Erythroblast (primary cell): ENCODE measurements at regions not wholly inside any gene's neighbourhood (a gene's known extent, or its start where the extent isn't known, plus 50 kb on each side); places are given as distances from the start of the nearest gene placed in this dataset.

Source experiments
- GATA1 ChIP-seq: IDR thresholded peaks from 2 replicates; pipeline ENCODE4 v1.6.1; 2011; ENCODE audit warnings: low read depth, mild to moderate bottlenecking, control low read depth, low read length, moderate library complexity
- POLR2A ChIP-seq: IDR thresholded peaks from 2 replicates; pipeline ENCODE4 v1.6.1; 2011; ENCODE audit warnings: mild to moderate bottlenecking, low read length

DNA sequence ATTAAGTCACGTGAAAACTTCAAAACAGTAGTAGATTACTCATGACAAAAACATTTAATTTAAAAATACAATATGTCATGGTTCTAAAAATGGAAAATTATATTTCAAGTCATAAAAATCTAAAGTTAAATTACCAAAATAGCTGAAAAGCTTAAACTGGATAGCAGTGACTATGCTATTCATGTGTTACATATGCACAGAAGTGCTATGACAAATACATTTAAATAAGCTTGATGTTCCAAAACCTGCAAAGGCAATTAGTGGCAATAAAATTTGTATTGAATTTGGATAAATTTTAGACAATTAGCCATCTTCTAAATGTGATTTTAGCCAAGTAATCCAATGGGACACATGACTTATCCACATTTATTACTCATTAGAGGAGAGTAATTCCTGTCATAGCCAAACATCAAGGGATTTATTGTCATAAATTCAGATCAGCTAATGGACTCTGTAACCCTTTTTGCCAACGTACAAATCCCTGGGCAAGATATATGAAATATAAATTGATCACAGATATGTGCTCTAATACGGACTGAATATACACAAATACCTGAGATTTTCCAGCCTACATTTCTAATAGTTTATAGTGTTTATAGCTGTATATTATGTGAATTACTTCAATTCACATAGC lies 419.4 kb downstream of the ISL1 start:
- TF ChIP-seq POLR2A (no peak), GATA1 (no peak)
